ENCODE measurements at regions not wholly inside any gene's neighbourhood (a gene's known extent, or its start where the extent isn't known, plus 50 kb on each side); places are given as distances from the start of the nearest gene placed in this dataset.

- TF ChIP-seq CTCF (IDR thresholded peaks at IDR 0.05) (no peak), EP300 (IDR thresholded peaks at IDR 0.05) (no peak), POLR2A (IDR thresholded peaks at IDR 0.05) (no peak), POLR2AphosphoS5 (IDR thresholded peaks at IDR 0.05) (no peak)
- Histone ChIP-seq H3K36me3 (no peaks in the 10 kb centered on the region), H3K4me1 (no peaks in the 10 kb centered on the region), H3K9me3 (no peaks in the 10 kb centered on the region), H3K4me3 (no peak overlapping the region), H3K27me3 (no peaks in the 10 kb centered on the region), H3K27ac (no peak overlapping the region)
- no peak for DNase-seq
- intact Hi-C loops (cut with DNase I), result no loop called here
- WGBS, 2 donors, result 79 to 82% methylated on average over 9 of the region's 9 CpGs
These were observed 88.0 kb downstream of the RPLP1 start for GRCh38 chr15:69540622-69541021.

- intact Hi-C loops (cut with DNase I), result no loop called here
These were observed 89.4 kb downstream of the RPLP1 start for GRCh38 chr15:69542028-69542427.

GRCh38 chr15:69543681-69544364 lies 91.2 kb downstream of the RPLP1 start:
- no peak for DNase-seq
- Histone ChIP-seq H3K4me1 (no peaks in the 10 kb centered on the region), H3K27ac (no peak overlapping the region), H3K36me3 (no peaks in the 10 kb centered on the region), H3K27me3 (peaks cover 0 to 8% (median 0%) of the 10 kb centered on the region in 3 donors), H3K4me3 (no peak overlapping the region), H3K9me3 (no peaks in the 10 kb centered on the region)
- 77 to 81% methylated on average over 1 of the region's 1 CpG for WGBS, 2 donors
- TF ChIP-seq POLR2A (IDR thresholded peaks at IDR 0.05), result no peak
- no peak for TF ChIP-seq CTCF (IDR thresholded peaks at IDR 0.05)
- intact Hi-C loops (cut with DNase I), result no loop called here

More at GRCh38 chr15:69542028-69542427, 89.4 kb downstream of the RPLP1 start:
- Histone ChIP-seq H3K4me1 (no peaks in the 10 kb centered on the region), H3K9me3 (no peaks in the 10 kb centered on the region), H3K27me3 (no peaks in the 10 kb centered on the region), H3K4me3 (no peak overlapping the region), H3K36me3 (no peaks in the 10 kb centered on the region), H3K27ac (no peak overlapping the region)
- WGBS, 2 donors, result 95 to 96% methylated on average over 7 of the region's 7 CpGs
- DNase-seq, result no peak
- TF ChIP-seq POLR2A (IDR thresholded peaks at IDR 0.05) (no peak), CTCF (IDR thresholded peaks at IDR 0.05) (no peak), POLR2AphosphoS5 (IDR thresholded peaks at IDR 0.05) (no peak), EP300 (IDR thresholded peaks at IDR 0.05) (no peak)

GRCh38 chr15:69544365-69545113 lies 91.9 kb downstream of the RPLP1 start:
- no peak for DNase-seq

More at GRCh38 chr15:69544365-69545113, 91.9 kb downstream of the RPLP1 start:
- no peaks in the 10 kb centered on the region for H3K36me3 ChIP-seq
- TF ChIP-seq EP300 (IDR thresholded peaks at IDR 0.05), result no peak
- no peak for TF ChIP-seq CTCF (IDR thresholded peaks at IDR 0.05)
- TF ChIP-seq POLR2A (IDR thresholded peaks at IDR 0.05), result no peak
- TF ChIP-seq POLR2AphosphoS5 (IDR thresholded peaks at IDR 0.05), result no peak
- no peak overlapping the region for H3K4me3 ChIP-seq
- 78 to 88% methylated on average over 6 of the region's 6 CpGs for WGBS, 2 donors
- intact Hi-C loops (cut with DNase I), result no loop called here
- no peaks in the 10 kb centered on the region for H3K4me1 ChIP-seq
- no peak overlapping the region for H3K27ac ChIP-seq
- no peaks in the 10 kb centered on the region for H3K9me3 ChIP-seq
- H3K27me3 ChIP-seq, result peaks cover 0 to 8% (median 0%) of the 10 kb centered on the region in 3 donors

Data from sigmoid colon (tissue), 6 donors.